HG03045 (cell line): ENCODE measurements at regions not wholly inside any gene's neighbourhood (a gene's known extent, or its start where the extent isn't known, plus 50 kb on each side); places are given as distances from the start of the nearest gene placed in this dataset.
"Not testable (repeated sequence)": the region's sequence is repeated elsewhere in the genome, so short reads cannot be mapped to it uniquely, and the experiment has no call there.

Experiments
- ATAC-seq: cut with Tn5 transposase; IDR thresholded peaks from one replicate; pipeline ENCODE4 v1.9.1; 2021; ENCODE audit warnings: mild to moderate bottlenecking, moderate library complexity; ENCODE audit not compliant: unreplicated experiment

GRCh38 chr12:29029484-29029883, 119.6 kb upstream of the FAR2 start:
- ATAC-seq, result not testable (repeated sequence)

- ATAC-seq, result no peak
Measured at GRCh38 chr12:29030006-29030405, 119.1 kb upstream of the FAR2 start.

GRCh38 chr12:29032446-29032845, 116.6 kb upstream of the FAR2 start:
- ATAC-seq, result no peak

- no peak for ATAC-seq
Measured at GRCh38 chr12:29033519-29033918, 115.6 kb upstream of the FAR2 start.

GRCh38 chr12:29035112-29035511, 114.0 kb upstream of the FAR2 start:
- ATAC-seq, result no peak

GRCh38 chr12:29039013-29039412, 110.1 kb upstream of the FAR2 start:
- ATAC-seq, result no peak

GRCh38 chr12:29041621-29042020, 107.5 kb upstream of the FAR2 start:
- no peak for ATAC-seq

- ATAC-seq, result no peak
Measured at GRCh38 chr12:29043069-29043468, 106.0 kb upstream of the FAR2 start.

GRCh38 chr12:29044799-29045198, 104.3 kb upstream of the FAR2 start:
- no peak for ATAC-seq

- ATAC-seq, result no peak
Measured at GRCh38 chr12:29048787-29049186, 100.3 kb upstream of the FAR2 start.

- peak; percentile 44 for ATAC-seq
Measured at GRCh38 chr12:29050503-29050902, 98.6 kb upstream of the FAR2 start.

GRCh38 chr12:29051221-29051620, 97.9 kb upstream of the FAR2 start:
- no peak for ATAC-seq

GRCh38 chr12:29053567-29053966, 95.5 kb upstream of the FAR2 start:
- ATAC-seq, result no peak

GRCh38 chr12:29054858-29055663, 94.0 kb upstream of the FAR2 start:
- ATAC-seq, result no peak

GRCh38 chr12:29066011-29066588, 83.0 kb upstream of the FAR2 start:
- no peak for ATAC-seq

- no peak for ATAC-seq
Measured at GRCh38 chr12:29067430-29067829, 81.6 kb upstream of the FAR2 start.

GRCh38 chr12:29070309-29070708, 78.8 kb upstream of the FAR2 start:
- ATAC-seq, result no peak

- ATAC-seq, result no peak
Measured at GRCh38 chr12:29071099-29071498, 78.0 kb upstream of the FAR2 start.

- no peak for ATAC-seq
Measured at GRCh38 chr12:29072631-29073030, 76.4 kb upstream of the FAR2 start.

GRCh38 chr12:29073631-29074239, 75.3 kb upstream of the FAR2 start:
- peak; percentile 42 for ATAC-seq

- ATAC-seq, result no peak
Measured at GRCh38 chr12:29081101-29081500, 68.0 kb upstream of the FAR2 start.

- ATAC-seq, result no peak
Measured at GRCh38 chr12:29082522-29082921, 66.6 kb upstream of the FAR2 start.
